ENCODE measurements at regions not wholly inside any gene's neighbourhood (a gene's known extent, or its start where the extent isn't known, plus 50 kb on each side); places are given as distances from the start of the nearest gene placed in this dataset.
"Not testable (repeated sequence)": the region's sequence is repeated elsewhere in the genome, so short reads cannot be mapped to it uniquely, and the experiment has no call there.

- no peak for DNase-seq (ENCODE audit: low spot score)
- H3K27me3 Mint-ChIP-seq (ENCODE audit: low read depth), result peaks cover 15% of the 10 kb centered on the region
- H3K9me3 Mint-ChIP-seq (ENCODE audit: low read depth), result peaks cover 17% of the 10 kb centered on the region
- no peak overlapping the region for H3K4me3 Mint-ChIP-seq (ENCODE audit: unreplicated experiment)
- no peak for TF ChIP-seq CTCF (IDR thresholded peaks at IDR 0.05)
- H3K27ac Mint-ChIP-seq (ENCODE audit: unreplicated experiment), result no peak overlapping the region
- no peaks in the 10 kb centered on the region for H3K36me3 Mint-ChIP-seq (ENCODE audit: low read depth)
- H3K4me1 Mint-ChIP-seq (ENCODE audit: low read depth), result no peaks in the 10 kb centered on the region
Observed at GRCh38 chr1:226461087-226461486, 53.2 kb upstream of the PARP1 start.

- peaks cover 17% of the 10 kb centered on the region for H3K9me3 Mint-ChIP-seq (ENCODE audit: low read depth)
- no peak for TF ChIP-seq CTCF (IDR thresholded peaks at IDR 0.05)
- H3K4me3 Mint-ChIP-seq (ENCODE audit: unreplicated experiment), result no peak overlapping the region
- H3K4me1 Mint-ChIP-seq (ENCODE audit: low read depth), result no peaks in the 10 kb centered on the region
- H3K27ac Mint-ChIP-seq (ENCODE audit: unreplicated experiment), result no peak overlapping the region
- H3K27me3 Mint-ChIP-seq (ENCODE audit: low read depth), result peaks cover 21% of the 10 kb centered on the region
- DNase-seq (ENCODE audit: low spot score), result no peak
- no peaks in the 10 kb centered on the region for H3K36me3 Mint-ChIP-seq (ENCODE audit: low read depth)
Observed at GRCh38 chr1:226463925-226464586, 56.2 kb upstream of the PARP1 start.

- H3K36me3 Mint-ChIP-seq (ENCODE audit: low read depth); DNase-seq (ENCODE audit: low spot score); H3K27ac Mint-ChIP-seq (ENCODE audit: unreplicated experiment); H3K4me1 Mint-ChIP-seq (ENCODE audit: low read depth); H3K4me3 Mint-ChIP-seq (ENCODE audit: unreplicated experiment): not testable (repeated sequence)
- Mint-ChIP-seq H3K27me3 (ENCODE audit: low read depth) (peaks cover 21% of the 10 kb centered on the region), H3K9me3 (ENCODE audit: low read depth) (peaks cover 17% of the 10 kb centered on the region)
Observed at GRCh38 chr1:226464587-226464971, 56.7 kb upstream of the PARP1 start.

- Mint-ChIP-seq H3K27ac (ENCODE audit: unreplicated experiment) (no peak overlapping the region), H3K4me3 (ENCODE audit: unreplicated experiment) (no peak overlapping the region), H3K36me3 (ENCODE audit: low read depth) (peaks cover 2% of the 10 kb centered on the region), H3K27me3 (ENCODE audit: low read depth) (peaks cover 24% of the 10 kb centered on the region), H3K4me1 (ENCODE audit: low read depth) (no peaks in the 10 kb centered on the region), H3K9me3 (ENCODE audit: low read depth) (peaks cover 15% of the 10 kb centered on the region)
- TF ChIP-seq CTCF (IDR thresholded peaks at IDR 0.05), result no peak
- no peak for DNase-seq (ENCODE audit: low spot score)
Observed at GRCh38 chr1:226466296-226466695, 58.4 kb upstream of the PARP1 start.

GRCh38 chr1:226467443-226467842 lies 59.5 kb upstream of the PARP1 start:
- H3K4me3 Mint-ChIP-seq (ENCODE audit: unreplicated experiment), result no peak overlapping the region
- no peaks in the 10 kb centered on the region for H3K4me1 Mint-ChIP-seq (ENCODE audit: low read depth)
- no peak for DNase-seq (ENCODE audit: low spot score)
- H3K27ac Mint-ChIP-seq (ENCODE audit: unreplicated experiment), result no peak overlapping the region
- TF ChIP-seq CTCF (IDR thresholded peaks at IDR 0.05), result no peak
- H3K9me3 Mint-ChIP-seq (ENCODE audit: low read depth), result peaks cover 8% of the 10 kb centered on the region
- peaks cover 2% of the 10 kb centered on the region for H3K36me3 Mint-ChIP-seq (ENCODE audit: low read depth)
- peaks cover 21% of the 10 kb centered on the region for H3K27me3 Mint-ChIP-seq (ENCODE audit: low read depth)
